SKM-1 treated with dmso at 0.1 percent for 144 hours (cell line): ENCODE measurements at regions not wholly inside any gene's neighbourhood (a gene's known extent, or its start where the extent isn't known, plus 50 kb on each side); places are given as distances from the start of the nearest gene placed in this dataset.
A peak's percentile ranks its signal among the peaks of the same experiment; 100 is the strongest.
"Not testable (repeated sequence)": the region's sequence is repeated elsewhere in the genome, so short reads cannot be mapped to it uniquely, and the experiment has no call there.

Experiments used
- DNase-seq: peaks from one replicate; lab custom pipeline; 2025; ENCODE audit not compliant: unreplicated experiment; lab: John Stamatoyannopoulos, UW

GRCh38 chr1:157231846-157232525 lies 93.8 kb upstream of the ETV3 start:
- no peak for DNase-seq

GRCh38 chr1:157230500-157230899 lies 92.3 kb upstream of the ETV3 start:
- no peak for DNase-seq

DNA sequence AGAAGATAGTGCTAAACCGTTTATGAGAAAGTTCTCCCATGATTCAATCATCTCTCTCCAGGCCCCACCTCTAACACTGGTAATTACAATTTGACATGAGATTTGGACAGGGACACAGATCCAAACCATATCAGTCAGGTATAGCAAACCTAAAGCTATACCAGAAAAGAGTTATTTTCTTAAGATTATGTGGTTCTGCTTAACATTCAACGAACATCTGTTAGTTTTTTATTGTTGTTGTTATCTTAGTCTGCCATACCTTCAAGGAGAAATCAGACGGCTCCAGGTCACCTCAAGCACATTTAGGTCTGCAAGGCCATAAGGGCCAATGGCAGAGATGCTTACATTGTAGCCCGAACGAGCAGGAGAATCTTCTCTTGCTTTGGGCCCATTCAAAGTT lies 89.5 kb upstream of the ETV3 start:
- no peak for DNase-seq

DNA sequence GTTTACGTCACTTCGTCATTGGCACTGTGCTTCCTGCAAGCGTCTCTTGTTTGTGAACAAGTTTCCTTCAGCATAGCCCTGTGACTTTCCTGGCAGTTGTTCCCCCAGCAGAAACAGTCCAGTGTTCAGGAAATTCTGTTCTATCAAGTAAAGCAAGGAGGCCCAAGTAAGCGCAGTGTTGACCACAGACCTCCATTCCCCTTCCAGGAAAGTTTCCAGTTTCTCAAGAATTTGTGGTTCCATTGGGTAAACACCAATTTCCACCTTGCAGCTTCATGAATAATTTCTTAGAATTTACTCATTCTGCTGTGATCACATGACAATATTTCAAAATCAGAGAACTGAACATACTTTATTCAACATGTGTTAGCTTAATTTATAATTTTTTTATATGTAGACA lies 88.5 kb upstream of the ETV3 start:
- no peak for DNase-seq

- DNase-seq = no peak
These were observed 81.4 kb upstream of the ETV3 start for GRCh38 chr1:157219600-157219999.

DNA sequence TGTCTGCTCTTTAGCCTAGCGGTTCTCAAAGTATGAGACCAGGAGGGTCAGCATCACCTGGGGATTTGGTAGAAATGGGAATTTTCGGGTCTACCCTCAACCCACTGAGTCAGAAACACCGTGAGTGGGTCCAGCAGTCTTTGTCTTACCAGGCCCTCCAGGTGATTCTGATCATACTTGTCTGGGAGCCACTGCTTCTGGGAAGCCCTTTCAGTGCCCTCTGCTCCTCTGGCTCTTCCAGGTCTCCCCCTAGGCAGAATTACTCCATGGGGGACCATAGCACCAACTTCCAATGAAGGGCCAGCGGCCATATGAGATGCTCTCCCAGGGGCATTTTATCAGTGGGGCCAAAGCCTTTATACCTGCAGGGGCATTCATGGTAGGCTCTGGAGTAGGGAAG lies 81.0 kb upstream of the ETV3 start:
- DNase-seq = no peak

DNA sequence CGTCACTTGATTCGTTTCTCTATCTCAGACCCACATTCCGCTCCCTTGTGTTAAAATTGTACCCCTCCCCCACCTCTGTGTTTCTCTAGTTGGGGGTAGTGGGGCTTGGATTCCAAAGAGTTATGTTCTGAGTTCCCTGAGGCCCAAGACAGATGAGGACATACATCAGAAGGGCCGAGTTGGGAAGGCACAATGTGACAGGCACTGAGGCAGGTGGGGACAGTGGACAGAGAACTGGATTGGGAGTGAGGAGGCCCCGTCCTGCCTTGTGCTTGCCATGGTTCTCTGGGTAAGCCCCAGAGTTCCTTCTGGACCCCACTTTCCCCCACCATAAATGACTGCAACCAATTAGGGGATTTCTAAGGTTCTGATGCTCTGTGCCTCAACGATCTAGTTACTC lies 80.5 kb upstream of the ETV3 start:
- DNase-seq = no peak

DNA sequence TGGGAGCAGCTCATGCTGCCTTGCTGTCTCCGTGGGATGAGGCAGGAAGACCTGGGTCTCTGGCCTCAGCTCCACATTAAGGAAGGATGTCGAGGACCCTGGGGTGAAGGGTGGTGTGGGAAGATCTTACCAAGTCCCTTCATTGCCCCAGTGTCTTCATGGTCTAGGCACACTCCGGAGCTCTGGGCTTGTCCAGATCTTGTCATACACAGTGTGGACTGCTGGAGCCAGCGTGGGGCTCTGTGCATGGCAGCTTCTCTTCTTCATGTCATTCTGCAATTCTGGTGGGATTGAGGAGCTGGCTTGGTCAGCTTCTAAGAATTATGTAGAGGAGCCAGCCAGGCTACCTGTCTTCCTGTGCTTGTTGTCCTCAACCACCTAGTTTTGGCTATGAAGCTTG lies 79.3 kb upstream of the ETV3 start:
- no peak for DNase-seq

DNA sequence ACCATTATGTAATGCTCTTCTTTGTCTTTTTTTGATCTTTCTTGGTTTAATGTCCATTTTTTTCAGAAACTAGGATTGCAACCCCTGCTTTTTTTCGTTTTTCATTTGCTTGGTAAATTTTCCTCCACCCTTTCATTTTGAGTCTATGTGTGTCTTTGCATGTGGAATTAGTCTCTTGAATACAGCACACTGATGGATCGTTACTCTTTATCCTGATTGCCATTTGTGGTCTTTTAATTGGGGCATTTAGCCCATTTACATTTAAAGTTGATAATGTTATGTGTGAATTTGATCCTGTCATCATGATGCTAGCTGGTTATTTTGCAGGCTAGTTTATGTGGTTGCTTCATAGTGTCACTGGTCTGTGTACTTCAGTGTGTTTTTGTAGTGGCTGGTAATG lies 75.6 kb upstream of the ETV3 start:
- no peak for DNase-seq

GRCh38 chr1:157209514-157209913 lies 71.3 kb upstream of the ETV3 start:
- DNase-seq = no peak

- DNase-seq = not testable (repeated sequence)
These were observed 67.8 kb upstream of the ETV3 start for GRCh38 chr1:157205982-157206381.

DNA sequence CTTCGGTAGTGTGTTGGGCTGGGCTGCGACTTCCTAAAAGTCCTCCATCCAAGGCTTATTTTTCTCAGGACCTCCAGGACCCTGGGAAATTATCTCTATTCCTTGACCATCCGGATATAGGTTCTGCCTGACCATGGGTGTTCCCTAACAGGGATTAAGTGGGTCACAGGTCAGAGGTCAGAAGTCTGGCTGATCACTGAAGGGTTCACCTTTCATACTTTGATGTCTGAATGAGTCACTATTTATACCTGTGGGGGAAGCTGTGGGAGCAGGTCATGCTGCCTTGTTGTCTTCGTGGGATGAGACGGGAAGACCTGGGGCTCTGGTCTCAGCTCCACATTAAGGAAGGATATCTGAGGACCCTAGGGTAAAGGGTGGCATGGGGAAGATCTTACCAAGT lies 65.0 kb upstream of the ETV3 start:
- DNase-seq = no peak

GRCh38 chr1:157202331-157202730 lies 64.1 kb upstream of the ETV3 start:
- DNase-seq = no peak

DNA sequence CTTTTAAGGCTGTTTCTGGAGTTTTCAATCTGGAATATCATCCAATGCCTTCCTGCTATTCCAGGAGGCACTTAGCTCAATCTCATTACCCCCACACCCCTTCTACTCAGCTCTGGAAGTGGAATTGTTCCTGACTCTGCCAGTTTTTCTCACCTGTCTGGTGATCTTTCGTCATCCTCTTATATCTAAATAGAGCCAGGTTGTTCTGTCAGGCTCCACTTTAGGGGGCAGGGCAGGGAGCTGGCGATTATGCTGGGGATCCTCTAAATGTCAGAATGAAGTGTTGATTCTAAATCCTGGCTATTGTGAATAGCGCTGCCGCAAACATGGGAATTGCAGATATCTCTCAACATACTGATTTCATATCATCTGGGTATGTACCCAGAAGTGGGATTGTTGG lies 63.6 kb upstream of the ETV3 start:
- no peak for DNase-seq

- DNase-seq = no peak
These were observed 62.3 kb upstream of the ETV3 start for GRCh38 chr1:157200451-157200850.

DNA sequence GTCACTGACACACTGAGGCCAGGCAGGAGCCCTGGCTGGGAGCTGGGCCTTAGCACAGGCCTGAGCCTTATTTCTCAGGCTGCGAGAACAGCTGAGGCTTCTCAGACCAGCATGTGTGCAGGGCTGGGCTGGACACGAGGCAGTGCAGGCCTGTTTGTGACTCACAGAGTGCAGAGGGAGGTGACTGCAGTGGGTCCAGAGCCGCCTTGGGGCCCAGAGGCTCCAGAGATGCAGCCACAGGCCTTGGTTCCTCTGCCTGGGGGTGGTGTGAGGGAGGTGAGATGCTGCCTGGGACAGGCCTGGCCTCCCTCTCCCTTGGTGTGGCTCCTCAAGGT lies 61.2 kb upstream of the ETV3 start:
- DNase-seq = no peak

DNA sequence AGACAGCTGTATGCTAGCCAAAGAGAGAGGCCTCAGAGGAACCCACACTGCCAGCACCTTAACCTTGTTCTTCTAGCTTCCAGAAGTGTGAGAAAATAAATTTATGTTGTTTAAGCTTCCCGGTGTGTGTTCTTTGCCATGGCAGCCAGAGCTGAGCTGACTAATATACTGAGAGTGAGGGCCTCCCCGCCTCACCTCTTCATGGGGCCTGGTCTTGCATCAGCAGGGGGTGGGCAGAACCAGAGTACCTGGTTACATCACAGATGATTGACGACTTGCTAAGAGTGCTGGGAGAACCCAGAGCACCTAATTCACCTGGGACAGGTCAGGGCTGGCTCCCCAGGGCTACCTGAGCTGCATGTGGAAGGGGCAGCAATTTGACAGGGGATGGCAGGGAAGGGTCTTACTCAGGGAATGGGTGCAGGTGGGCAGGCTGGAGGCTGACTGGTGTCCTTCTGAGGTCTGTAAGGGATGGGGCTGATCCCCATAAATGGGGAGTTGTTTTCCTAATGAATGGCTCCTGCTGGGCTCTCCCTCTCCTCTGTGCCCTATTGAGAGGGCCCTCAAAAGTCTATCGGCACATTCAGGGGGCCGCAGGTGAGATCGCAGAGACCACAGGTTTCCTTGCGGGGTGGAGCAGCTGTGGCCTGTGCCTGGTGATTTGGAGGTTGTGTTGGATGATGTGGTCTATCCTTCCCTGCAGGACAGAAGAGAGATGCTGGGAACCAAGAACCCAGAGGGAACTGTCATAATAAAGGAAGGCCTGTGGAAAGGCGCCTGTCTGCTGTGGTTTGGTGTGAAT lies 60.6 kb upstream of the ETV3 start:
- DNase-seq = no peak

DNA sequence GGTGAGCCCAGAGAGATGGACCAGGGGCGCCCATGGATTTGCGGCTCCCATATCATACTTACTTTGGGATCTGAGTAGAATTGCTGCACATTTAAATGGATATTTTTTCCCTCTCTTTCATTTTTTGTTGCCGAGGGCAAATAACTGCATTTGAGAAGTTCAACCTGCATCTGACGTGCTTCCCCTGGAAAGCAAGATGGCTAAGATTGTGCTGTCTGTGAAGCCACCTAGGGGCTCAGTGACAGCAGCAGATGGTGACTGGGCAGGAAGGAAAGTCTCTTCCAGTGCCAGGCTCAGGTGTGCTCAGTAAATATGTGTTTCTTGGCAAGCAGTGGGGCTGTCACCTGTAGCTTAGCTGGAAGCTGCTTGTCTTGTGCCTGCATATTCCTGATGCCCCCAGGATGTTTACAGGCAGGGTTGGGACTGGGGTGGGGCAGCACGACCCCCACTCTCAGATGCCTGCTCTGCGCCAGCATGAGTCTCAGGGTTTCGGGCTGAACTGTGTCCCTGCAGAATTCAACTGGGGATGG lies 59.8 kb upstream of the ETV3 start:
- DNase-seq = no peak

GRCh38 chr1:157196670-157197456 lies 58.7 kb upstream of the ETV3 start:
- DNase-seq = peak; percentile 33

- no peak for DNase-seq
These were observed 58.0 kb upstream of the ETV3 start for GRCh38 chr1:157196245-157196543.

- DNase-seq = no peak
These were observed 57.5 kb upstream of the ETV3 start for GRCh38 chr1:157195521-157196244.
